B cell (primary cell): ENCODE measurements at regions not wholly inside any gene's neighbourhood (a gene's known extent, or its start where the extent isn't known, plus 50 kb on each side); places are given as distances from the start of the nearest gene placed in this dataset.

Experiments
- CTCF ChIP-seq: fragments of 200-600 bp; IDR thresholded peaks from one replicate; pipeline ENCODE4 v1.8.0; 2022; ENCODE audit warnings: antibody characterized with exemption, mild to moderate bottlenecking
- EZH2 ChIP-seq: IDR thresholded peaks from 2 replicates; pipeline ENCODE4 v1.6.1; 2012; ENCODE audit warnings: borderline replicate concordance, low read depth, mild to moderate bottlenecking, moderate library complexity, low read length; ENCODE audit not compliant: insufficient read depth, poor library complexity, severe bottlenecking

- no peak for TF ChIP-seq CTCF
- TF ChIP-seq EZH2, result no peak
Measured at GRCh38 chr12:89155826-89156225, 196.5 kb downstream of the DUSP6 start.
